SK-N-SH treated with all-trans-retinoic acid at 6 μM for 48 hours (cell line): ENCODE measurements at regions not wholly inside any gene's neighbourhood (a gene's known extent, or its start where the extent isn't known, plus 50 kb on each side); places are given as distances from the start of the nearest gene placed in this dataset.
A peak's percentile ranks its signal among the peaks of the same experiment; 100 is the strongest.

Source experiments
- ATAC-seq: fragments of 200-7000 bp; cut with Tn5 transposase; 3 replicates; pipeline ENCODE4 v1.9.1; 2020; ENCODE audit warnings: mild to moderate bottlenecking, moderate library complexity
- ARNTL ChIP-seq: fragments of 450-650 bp; formaldehyde crosslinking; IDR thresholded peaks from 2 replicates; pipeline ENCODE4 v1.5.0; 2020; ENCODE audit warnings: low read depth, mild to moderate bottlenecking, moderate library complexity, borderline replicate concordance
- BACH2 ChIP-seq: fragments of 250-450 bp; sonication (Bioruptor Pico); IDR thresholded peaks from 2 replicates; pipeline ENCODE4 v1.9.0; 2021; ENCODE audit warnings: mild to moderate bottlenecking, borderline replicate concordance
- CSDC2 ChIP-seq: fragments of 250-450 bp; sonication (Bioruptor Pico); IDR thresholded peaks from 2 replicates; pipeline ENCODE4 v1.5.0; 2020; ENCODE audit warnings: mild to moderate bottlenecking, moderate library complexity
- CSRNP3 ChIP-seq: fragments of 250-450 bp; sonication (Bioruptor Pico); IDR thresholded peaks from 2 replicates; pipeline ENCODE4 v1.5.1; 2021; ENCODE audit warnings: mild to moderate bottlenecking, moderate library complexity
- ESRRG ChIP-seq: fragments of 250-450 bp; sonication (Bioruptor Pico); IDR thresholded peaks from 2 replicates; pipeline ENCODE4 v1.6.1; 2021; ENCODE audit warnings: mild to moderate bottlenecking
- GLIS3 ChIP-seq: fragments of 250-450 bp; sonication (Bioruptor Pico); IDR thresholded peaks from 2 replicates; pipeline ENCODE4 v1.5.0; 2020; ENCODE audit warnings: mild to moderate bottlenecking, moderate library complexity
- ISL1 ChIP-seq: fragments of 250-450 bp; sonication (Bioruptor Pico); IDR thresholded peaks from 2 replicates; pipeline ENCODE4 v2.1.2; 2022; ENCODE audit warnings: mild to moderate bottlenecking, moderate library complexity
- OSR1 ChIP-seq: fragments of 250-450 bp; sonication (Bioruptor Pico); IDR thresholded peaks from 2 replicates; pipeline ENCODE4 v1.8.0; 2022; ENCODE audit warnings: moderate library complexity, mild to moderate bottlenecking, inconsistent platforms
- PATZ1 ChIP-seq: fragments of 250-450 bp; sonication (Bioruptor Pico); IDR thresholded peaks from 2 replicates; pipeline ENCODE4 v1.8.0; 2020; ENCODE audit warnings: mild to moderate bottlenecking, moderate library complexity, borderline replicate concordance
- PPARA ChIP-seq: fragments of 250-450 bp; sonication (Bioruptor Pico); IDR thresholded peaks from 2 replicates; pipeline ENCODE4 v1.5.0; 2020; ENCODE audit warnings: mild to moderate bottlenecking, borderline replicate concordance
- RARB ChIP-seq: fragments of 250-450 bp; sonication (Bioruptor Pico); IDR thresholded peaks from 2 replicates; pipeline ENCODE4 v1.8.0; 2021; ENCODE audit warnings: mild to moderate bottlenecking, moderate library complexity
- SNAI2 ChIP-seq: fragments of 250-450 bp; sonication (Bioruptor Pico); IDR thresholded peaks from 2 replicates; pipeline ENCODE4 v1.5.0; 2020; ENCODE audit warnings: mild to moderate bottlenecking, moderate library complexity
- TCF4 ChIP-seq: fragments of 250-450 bp; sonication (Bioruptor Pico); IDR thresholded peaks from 2 replicates; pipeline ENCODE4 v1.8.0; 2021; ENCODE audit warnings: mild to moderate bottlenecking, moderate library complexity, borderline replicate concordance
- TOX ChIP-seq: fragments of 250-450 bp; sonication (Bioruptor Pico); IDR thresholded peaks from 2 replicates; pipeline ENCODE4 v1.8.0; 2021; ENCODE audit warnings: mild to moderate bottlenecking, moderate library complexity, borderline replicate concordance
- TSHZ2 ChIP-seq: fragments of 250-450 bp; sonication (Bioruptor Pico); IDR thresholded peaks from 2 replicates; pipeline ENCODE4 v1.5.0; 2020; ENCODE audit warnings: mild to moderate bottlenecking, moderate library complexity
- ZC3H10 ChIP-seq: fragments of 250-450 bp; sonication (Bioruptor Pico); IDR thresholded peaks from 2 replicates; pipeline ENCODE4 v1.5.1; 2021; ENCODE audit warnings: mild to moderate bottlenecking, moderate library complexity
- ZFP3 ChIP-seq: fragments of 250-450 bp; sonication (Bioruptor Pico); IDR thresholded peaks from 2 replicates; pipeline ENCODE4 v1.5.0; 2020; ENCODE audit warnings: mild to moderate bottlenecking, moderate library complexity
- ZFP30 ChIP-seq: fragments of 450-650 bp; formaldehyde crosslinking; IDR thresholded peaks from 2 replicates; pipeline ENCODE4 v1.5.0; 2022; ENCODE audit warnings: mild to moderate bottlenecking, moderate library complexity
- ZNF565 ChIP-seq: fragments of 450-650 bp; formaldehyde crosslinking; conservative IDR thresholded peaks from 2 replicates; pipeline ENCODE4 v1.5.0; 2020; ENCODE audit warnings: low read depth, mild to moderate bottlenecking, moderate library complexity
- ZNF70 ChIP-seq: fragments of 450-650 bp; formaldehyde crosslinking; IDR thresholded peaks from 2 replicates; pipeline ENCODE4 v1.5.0; 2020; ENCODE audit warnings: mild to moderate bottlenecking, moderate library complexity
- ZNF8 ChIP-seq: fragments of 450-650 bp; formaldehyde crosslinking; IDR thresholded peaks from 2 replicates; pipeline ENCODE4 v1.5.0; 2020; ENCODE audit warnings: mild to moderate bottlenecking, moderate library complexity
- TF ChIP-seq, protein P1 (sequence below): fragments of 250-450 bp; sonication (Bioruptor Pico); IDR thresholded peaks from 2 replicates; pipeline ENCODE4 v1.5.1; 2020; ENCODE audit warnings: low read depth, mild to moderate bottlenecking, moderate library complexity

DNA sequence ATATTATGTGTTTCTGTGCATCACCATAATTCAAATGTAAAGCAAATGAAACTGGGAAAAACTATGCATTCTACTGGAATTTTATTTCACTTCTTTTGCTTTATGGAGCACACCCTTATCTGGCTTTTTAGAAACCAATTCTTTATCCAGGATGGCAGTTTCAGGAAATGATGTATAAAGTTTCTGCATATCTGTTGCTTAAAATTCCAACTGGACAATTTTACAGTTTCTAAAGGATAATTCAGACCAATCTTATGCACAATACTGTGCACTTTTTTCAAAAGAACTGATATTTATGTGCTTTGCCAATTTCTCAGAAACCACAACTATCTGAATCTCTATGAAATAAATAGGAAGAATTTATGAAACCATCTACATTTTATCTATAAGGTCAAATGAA, 246.5 kb upstream of the MIR17HG start:
- TF ChIP-seq ZNF8 (CRISPR knock-in tag): no peak
- TF ChIP-seq ARNTL (CRISPR knock-in tag): no peak
- TF ChIP-seq PATZ1 (CRISPR knock-in tag): no peak
- TF ChIP-seq SNAI2 (CRISPR knock-in tag): no peak
- no peak for TF ChIP-seq TSHZ2 (CRISPR knock-in tag)

DNA sequence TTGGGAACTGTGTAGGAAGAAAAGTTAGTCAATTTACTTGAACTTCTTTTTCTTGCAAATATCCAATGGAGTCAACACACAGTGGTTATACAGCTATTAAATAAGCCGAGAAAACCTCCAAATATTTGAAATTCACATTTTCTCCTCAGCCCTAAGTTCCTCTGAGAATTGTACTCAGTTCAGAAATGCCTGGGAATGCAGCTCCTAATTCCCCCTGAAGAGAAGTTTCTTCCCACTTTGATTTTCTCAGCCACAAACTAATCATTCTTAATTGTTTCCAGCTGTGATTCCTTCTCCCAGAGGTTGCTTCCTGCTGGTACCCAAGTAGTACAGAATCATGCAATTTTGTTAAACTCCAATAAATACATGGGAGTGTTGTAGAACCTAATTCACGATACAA, 246.1 kb upstream of the MIR17HG start:
- peak; percentile 53; the same call in 2 of the 3 replicates for ATAC-seq

More for the DNA sequence above, 246.5 kb upstream of the MIR17HG start:
- no peak for ATAC-seq

DNA sequence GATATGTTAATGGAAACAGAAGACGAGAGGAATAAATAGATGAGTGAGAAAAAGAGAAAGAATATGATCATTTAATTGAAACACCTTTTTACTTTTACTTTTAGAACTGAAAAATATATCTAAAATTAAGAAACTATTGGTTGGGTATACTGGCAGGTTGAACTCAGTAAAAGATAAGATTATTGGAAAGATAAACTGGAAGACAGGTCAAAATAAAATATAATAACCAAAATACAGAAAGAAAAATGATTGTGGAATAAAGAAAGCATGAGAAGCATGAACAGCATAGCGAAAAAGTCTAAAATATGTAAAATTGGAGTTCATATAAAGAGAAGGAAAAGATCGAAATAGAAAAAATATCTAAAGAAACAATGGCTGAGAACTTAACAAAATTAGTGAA, 242.2 kb upstream of the MIR17HG start:
- no peak for ATAC-seq
- TF ChIP-seq ZNF565 (CRISPR knock-in tag) (no peak), CSDC2 (CRISPR knock-in tag) (no peak), PPARA (CRISPR knock-in tag) (no peak), OSR1 (CRISPR knock-in tag) (no peak), SNAI2 (CRISPR knock-in tag) (no peak), ZNF8 (CRISPR knock-in tag) (no peak), PATZ1 (CRISPR knock-in tag) (no peak), BACH2 (no peak), ISL1 (CRISPR knock-in tag) (no peak), ZFP3 (no peak), ZC3H10 (no peak), CSRNP3 (CRISPR knock-in tag) (no peak), TOX (CRISPR knock-in tag) (no peak), ZFP30 (CRISPR knock-in tag) (no peak), RARB (CRISPR knock-in tag) (no peak), GLIS3 (CRISPR knock-in tag) (no peak), ZNF70 (CRISPR knock-in tag) (no peak), TCF4 (CRISPR knock-in tag) (no peak)
- TF ChIP-seq, protein P1, sequence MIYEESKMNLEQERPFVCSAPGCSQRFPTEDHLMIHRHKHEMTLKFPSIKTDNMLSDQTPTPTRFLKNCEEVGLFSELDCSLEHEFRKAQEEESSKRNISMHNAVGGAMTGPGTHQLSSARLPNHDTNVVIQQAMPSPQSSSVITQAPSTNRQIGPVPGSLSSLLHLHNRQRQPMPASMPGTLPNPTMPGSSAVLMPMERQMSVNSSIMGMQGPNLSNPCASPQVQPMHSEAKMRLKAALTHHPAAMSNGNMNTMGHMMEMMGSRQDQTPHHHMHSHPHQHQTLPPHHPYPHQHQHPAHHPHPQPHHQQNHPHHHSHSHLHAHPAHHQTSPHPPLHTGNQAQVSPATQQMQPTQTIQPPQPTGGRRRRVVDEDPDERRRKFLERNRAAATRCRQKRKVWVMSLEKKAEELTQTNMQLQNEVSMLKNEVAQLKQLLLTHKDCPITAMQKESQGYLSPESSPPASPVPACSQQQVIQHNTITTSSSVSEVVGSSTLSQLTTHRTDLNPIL: no peak
- TF ChIP-seq, all 23 proteins: peak for 0

More for the DNA sequence above, 246.1 kb upstream of the MIR17HG start:
- TF ChIP-seq BACH2 (no peak), TOX (CRISPR knock-in tag) (no peak), CSRNP3 (CRISPR knock-in tag) (no peak), ZC3H10 (no peak), ESRRG (CRISPR knock-in tag) (no peak), TCF4 (CRISPR knock-in tag) (no peak)
